ENCODE measurements at regions not wholly inside any gene's neighbourhood (a gene's known extent, or its start where the extent isn't known, plus 50 kb on each side); places are given as distances from the start of the nearest gene placed in this dataset.

GRCh38 chr11:80487952-80488351 is 1047.1 kb upstream of the TENM4 start:
- Histone ChIP-seq H3K4me3 (replicated peaks; ENCODE audit: insufficient read depth, low read length) (no peak overlapping the region), H3K27ac (replicated peaks) (no peak overlapping the region), H3K27me3 (ENCODE audit: insufficient read depth, poor library complexity, severe bottlenecking) (no peaks in the 10 kb centered on the region)
- DNase-seq (ENCODE audit: low read depth in 1 of 2, low spot score in 1 of 2): no peak
- TF ChIP-seq SPI1 (IDR thresholded peaks at IDR 0.05; ENCODE audit: borderline replicate concordance, low read depth): no peak
- TF ChIP-seq GABPA (IDR thresholded peaks at IDR 0.05; ENCODE audit: low read depth): no peak
- TF ChIP-seq, protein P1, sequence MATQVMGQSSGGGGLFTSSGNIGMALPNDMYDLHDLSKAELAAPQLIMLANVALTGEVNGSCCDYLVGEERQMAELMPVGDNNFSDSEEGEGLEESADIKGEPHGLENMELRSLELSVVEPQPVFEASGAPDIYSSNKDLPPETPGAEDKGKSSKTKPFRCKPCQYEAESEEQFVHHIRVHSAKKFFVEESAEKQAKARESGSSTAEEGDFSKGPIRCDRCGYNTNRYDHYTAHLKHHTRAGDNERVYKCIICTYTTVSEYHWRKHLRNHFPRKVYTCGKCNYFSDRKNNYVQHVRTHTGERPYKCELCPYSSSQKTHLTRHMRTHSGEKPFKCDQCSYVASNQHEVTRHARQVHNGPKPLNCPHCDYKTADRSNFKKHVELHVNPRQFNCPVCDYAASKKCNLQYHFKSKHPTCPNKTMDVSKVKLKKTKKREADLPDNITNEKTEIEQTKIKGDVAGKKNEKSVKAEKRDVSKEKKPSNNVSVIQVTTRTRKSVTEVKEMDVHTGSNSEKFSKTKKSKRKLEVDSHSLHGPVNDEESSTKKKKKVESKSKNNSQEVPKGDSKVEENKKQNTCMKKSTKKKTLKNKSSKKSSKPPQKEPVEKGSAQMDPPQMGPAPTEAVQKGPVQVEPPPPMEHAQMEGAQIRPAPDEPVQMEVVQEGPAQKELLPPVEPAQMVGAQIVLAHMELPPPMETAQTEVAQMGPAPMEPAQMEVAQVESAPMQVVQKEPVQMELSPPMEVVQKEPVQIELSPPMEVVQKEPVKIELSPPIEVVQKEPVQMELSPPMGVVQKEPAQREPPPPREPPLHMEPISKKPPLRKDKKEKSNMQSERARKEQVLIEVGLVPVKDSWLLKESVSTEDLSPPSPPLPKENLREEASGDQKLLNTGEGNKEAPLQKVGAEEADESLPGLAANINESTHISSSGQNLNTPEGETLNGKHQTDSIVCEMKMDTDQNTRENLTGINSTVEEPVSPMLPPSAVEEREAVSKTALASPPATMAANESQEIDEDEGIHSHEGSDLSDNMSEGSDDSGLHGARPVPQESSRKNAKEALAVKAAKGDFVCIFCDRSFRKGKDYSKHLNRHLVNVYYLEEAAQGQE (IDR thresholded peaks at IDR 0.05; ENCODE audit: insufficient replicate concordance, low read depth): no peak
- no peak for TF ChIP-seq POLR2AphosphoS5 (IDR thresholded peaks at IDR 0.05; ENCODE audit: low read depth)
- no peak for TF ChIP-seq CTCF (IDR thresholded peaks at IDR 0.05; ENCODE audit: insufficient read depth, low read length)

DNA sequence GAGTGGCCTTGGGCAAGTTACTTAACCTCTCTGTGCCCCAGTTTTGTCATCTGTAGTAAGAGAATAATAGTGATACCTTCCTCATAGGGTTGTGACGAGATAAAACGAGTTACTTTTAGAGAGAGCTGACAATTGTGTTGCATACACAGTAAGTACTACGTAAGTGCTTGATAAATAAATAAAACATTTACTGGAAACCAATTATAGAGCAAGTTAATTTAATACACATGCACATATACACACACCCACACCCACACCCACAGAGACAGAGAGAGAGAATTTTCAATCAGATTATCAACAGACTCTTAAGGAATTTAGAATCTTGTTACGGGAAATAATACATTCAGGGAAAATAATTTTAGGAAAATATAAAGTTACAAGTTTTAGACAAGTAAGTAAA is 1045.8 kb upstream of the TENM4 start:
- Histone ChIP-seq H3K4me3 (replicated peaks; ENCODE audit: insufficient read depth, low read length) (no peak overlapping the region), H3K27me3 (ENCODE audit: insufficient read depth, poor library complexity, severe bottlenecking) (no peaks in the 10 kb centered on the region), H3K27ac (replicated peaks) (no peak overlapping the region)
- TF ChIP-seq SPI1 (IDR thresholded peaks at IDR 0.05; ENCODE audit: borderline replicate concordance, low read depth) (no peak), CTCF (IDR thresholded peaks at IDR 0.05; ENCODE audit: insufficient read depth, low read length) (no peak), POLR2AphosphoS5 (IDR thresholded peaks at IDR 0.05; ENCODE audit: low read depth) (no peak), GABPA (IDR thresholded peaks at IDR 0.05; ENCODE audit: low read depth) (no peak)
- TF ChIP-seq, protein P1 (IDR thresholded peaks at IDR 0.05; ENCODE audit: insufficient replicate concordance, low read depth): no peak
- DNase-seq (ENCODE audit: low read depth in 1 of 2, low spot score in 1 of 2): no peak

DNA sequence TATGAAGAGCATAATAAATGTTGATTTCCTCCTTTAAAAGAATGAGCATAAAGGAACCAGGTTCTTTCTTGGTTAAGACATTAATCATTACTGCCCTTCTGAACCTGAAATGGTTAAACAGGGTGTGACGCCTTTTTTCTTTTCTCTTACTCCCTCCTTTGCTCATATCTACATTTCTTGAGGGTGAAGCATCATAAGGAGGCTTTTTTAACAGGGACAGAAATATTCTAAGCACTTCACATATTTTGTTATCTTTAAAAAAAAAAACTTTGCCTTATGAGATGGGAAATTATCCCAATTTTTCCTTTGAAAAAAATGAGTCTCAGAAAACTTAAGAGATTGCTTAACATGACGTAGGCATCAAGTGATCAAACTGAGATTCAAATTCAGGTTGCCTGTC is 1036.3 kb upstream of the TENM4 start:
- Histone ChIP-seq H3K4me3 (replicated peaks; ENCODE audit: insufficient read depth, low read length) (no peak overlapping the region), H3K27me3 (ENCODE audit: insufficient read depth, poor library complexity, severe bottlenecking) (no peaks in the 10 kb centered on the region), H3K27ac (replicated peaks) (no peak overlapping the region)
- TF ChIP-seq CTCF (IDR thresholded peaks at IDR 0.05; ENCODE audit: insufficient read depth, low read length) (no peak), SPI1 (IDR thresholded peaks at IDR 0.05; ENCODE audit: borderline replicate concordance, low read depth) (no peak), GABPA (IDR thresholded peaks at IDR 0.05; ENCODE audit: low read depth) (no peak), POLR2AphosphoS5 (IDR thresholded peaks at IDR 0.05; ENCODE audit: low read depth) (no peak)
- TF ChIP-seq, protein P1 (IDR thresholded peaks at IDR 0.05; ENCODE audit: insufficient replicate concordance, low read depth): no peak
- DNase-seq (ENCODE audit: low read depth in 1 of 2, low spot score in 1 of 2): no peak

Measured in HL-60 (cell line).